ENCODE measurements at regions not wholly inside any gene's neighbourhood (a gene's known extent, or its start where the extent isn't known, plus 50 kb on each side); places are given as distances from the start of the nearest gene placed in this dataset.
A peak's percentile ranks its signal among the peaks of the same experiment; 100 is the strongest.
"Not testable (repeated sequence)": the region's sequence is repeated elsewhere in the genome, so short reads cannot be mapped to it uniquely, and the experiment has no call there.

- no peak for DNase-seq
These were observed 53.0 kb upstream of the DAPP1 start for GRCh38 chr4:99763635-99764101.

GRCh38 chr4:99762728-99763127 is 53.9 kb upstream of the DAPP1 start:
- DNase-seq = no peak

GRCh38 chr4:99759988-99760387 is 56.6 kb upstream of the DAPP1 start:
- DNase-seq = no peak

DNA sequence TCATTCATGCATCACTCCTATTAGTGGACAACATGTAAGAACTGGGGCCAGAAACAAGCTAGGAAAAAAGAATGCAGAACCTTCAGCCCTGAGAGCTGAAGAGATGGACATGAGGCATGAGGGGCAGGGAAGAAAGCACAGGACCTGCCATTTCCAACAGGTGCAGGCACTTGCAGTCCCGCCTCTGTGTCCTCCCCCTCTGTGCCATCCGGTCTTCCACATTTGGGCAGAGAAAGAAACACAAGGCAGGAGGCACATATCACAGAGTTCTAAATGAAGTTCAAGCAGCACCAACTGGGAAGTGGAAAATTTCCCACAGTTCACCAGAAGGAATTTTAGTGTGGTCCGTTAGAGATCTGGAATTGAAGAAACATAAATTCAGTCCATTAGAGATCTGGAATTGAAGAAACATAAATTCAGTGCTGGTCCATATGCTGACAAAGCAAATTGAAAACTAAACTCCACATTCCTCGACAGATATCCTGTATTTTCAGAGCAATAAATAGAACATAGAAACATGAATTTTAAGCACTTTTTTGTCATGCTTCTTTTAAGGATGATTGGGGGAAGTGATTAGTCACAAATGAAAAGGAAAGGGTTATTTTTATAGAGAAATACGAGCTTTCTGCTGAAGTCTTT is 57.2 kb upstream of the DAPP1 start:
- no peak for DNase-seq

- no peak for DNase-seq
These were observed 61.2 kb upstream of the DAPP1 start for GRCh38 chr4:99755223-99755944.

DNA sequence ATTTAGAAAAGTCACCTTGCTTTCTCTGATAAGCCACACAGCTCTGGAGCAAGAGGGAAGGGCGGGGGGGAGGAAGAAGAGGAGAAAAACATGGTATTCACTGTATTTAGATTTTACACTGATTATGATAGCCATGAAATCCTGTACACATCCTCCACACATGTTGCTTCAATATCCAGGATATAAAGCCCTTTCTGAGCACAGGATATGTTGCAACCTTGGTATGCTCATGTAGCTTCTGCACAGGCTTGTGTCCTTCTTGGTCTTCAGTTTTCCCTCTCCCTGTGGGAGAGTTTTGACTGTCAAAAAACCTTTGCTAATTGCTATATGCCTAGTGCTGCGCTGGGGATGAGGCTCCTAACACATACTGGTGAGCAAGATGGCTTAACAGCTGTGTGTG is 61.9 kb upstream of the DAPP1 start:
- no peak for DNase-seq

DNA sequence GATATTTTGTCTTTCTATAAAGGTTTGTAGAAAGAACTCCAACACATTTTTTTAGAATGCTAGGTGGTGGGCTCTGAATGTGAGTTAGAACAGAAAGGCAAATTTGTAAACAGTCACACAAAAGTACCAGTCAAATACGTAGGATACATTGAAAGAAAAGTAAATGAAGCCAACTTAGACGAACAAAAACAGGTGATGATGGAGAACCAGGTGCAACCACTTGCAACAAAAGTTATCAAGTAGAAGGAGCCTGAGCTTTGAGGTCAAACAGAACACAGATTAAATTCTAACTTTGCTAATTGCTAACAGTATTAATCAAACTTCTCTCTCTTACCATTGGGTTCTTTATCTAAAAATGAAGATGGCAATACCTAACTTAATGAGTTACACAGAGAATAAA is 62.7 kb upstream of the DAPP1 start:
- DNase-seq = no peak

DNA sequence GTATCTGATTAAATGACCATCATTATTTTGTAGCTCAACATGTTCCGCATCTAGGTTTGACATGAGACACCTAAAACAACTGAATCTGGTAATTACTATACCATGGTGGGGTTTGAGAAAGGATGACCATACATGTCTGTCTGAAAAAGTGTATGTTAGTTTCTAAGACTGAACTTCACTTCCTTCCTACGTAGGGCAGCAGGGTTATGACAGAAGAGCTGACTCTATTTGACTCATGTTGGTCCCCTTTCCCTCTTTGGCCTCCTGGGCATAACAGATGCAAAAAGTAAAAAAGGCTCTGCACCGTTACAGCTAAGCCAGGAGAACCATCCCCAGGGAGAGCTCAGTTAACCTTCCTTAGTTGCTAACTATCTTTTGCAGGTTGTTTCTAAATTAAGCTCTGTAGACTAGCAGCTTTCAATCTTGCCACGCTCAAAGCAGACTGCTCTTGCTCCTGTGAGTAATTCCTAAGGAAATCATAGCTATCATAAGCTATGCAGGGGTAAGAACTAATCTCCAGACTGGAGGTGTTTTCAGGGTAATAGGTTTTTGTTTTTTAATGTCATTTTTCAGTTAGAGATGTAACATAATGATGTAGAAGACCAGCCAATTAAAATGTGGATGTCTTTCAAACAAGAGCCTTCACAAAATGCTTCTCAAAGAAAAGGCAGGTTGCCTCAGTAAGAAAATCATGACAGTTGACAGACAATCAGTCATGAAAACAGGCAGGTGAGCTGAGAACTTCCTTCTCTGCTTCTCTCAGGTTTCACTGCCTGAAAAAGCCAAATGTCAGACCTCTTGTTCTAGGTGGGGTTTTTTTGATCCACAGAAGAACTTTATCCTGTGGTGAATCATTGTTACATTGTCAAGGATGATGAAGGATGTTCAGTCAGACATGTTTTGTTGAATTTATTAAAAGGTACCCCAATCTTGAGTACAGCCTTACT is 66.9 kb upstream of the DAPP1 start:
- DNase-seq = no peak

DNA sequence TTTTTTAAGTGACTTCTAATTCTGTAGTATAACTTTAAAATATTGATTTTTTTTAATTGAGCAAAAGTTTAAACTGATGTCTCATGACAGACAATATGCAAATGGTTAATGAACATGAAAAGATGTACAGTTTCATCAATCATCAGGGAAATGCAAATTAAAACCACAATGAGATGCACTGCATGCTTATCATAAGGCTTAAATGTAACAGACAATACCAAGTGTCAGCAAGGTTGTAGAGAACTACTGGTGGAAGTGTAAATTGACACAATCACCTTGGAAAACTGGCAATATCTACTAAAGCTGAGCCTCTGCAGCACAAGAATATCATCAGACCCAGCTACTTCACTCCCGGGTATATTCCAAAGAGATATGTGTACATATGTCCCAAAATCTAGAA is 70.2 kb upstream of the DAPP1 start:
- no peak for DNase-seq

- no peak for DNase-seq
These were observed 79.2 kb upstream of the C4orf54 start for GRCh38 chr4:99736846-99737245.

DNA sequence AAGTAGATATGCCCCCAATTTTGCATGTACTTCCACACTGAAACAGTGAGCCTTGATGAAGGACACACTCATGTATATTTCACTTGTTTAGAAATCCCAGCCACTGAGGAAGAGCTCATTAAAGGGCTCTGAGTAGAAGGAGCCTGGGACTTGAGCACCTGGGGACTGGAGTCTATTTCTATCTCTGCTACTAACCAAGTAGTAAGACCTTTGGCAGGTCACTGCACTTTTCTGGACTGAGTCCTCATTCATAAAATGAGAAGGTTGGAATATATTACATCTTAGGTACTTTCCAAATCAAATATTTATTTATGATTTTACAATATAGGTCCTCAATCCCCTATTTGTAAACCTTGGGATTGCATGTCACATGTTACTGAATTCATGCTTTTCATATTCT is 78.2 kb upstream of the C4orf54 start:
- no peak for DNase-seq

DNA sequence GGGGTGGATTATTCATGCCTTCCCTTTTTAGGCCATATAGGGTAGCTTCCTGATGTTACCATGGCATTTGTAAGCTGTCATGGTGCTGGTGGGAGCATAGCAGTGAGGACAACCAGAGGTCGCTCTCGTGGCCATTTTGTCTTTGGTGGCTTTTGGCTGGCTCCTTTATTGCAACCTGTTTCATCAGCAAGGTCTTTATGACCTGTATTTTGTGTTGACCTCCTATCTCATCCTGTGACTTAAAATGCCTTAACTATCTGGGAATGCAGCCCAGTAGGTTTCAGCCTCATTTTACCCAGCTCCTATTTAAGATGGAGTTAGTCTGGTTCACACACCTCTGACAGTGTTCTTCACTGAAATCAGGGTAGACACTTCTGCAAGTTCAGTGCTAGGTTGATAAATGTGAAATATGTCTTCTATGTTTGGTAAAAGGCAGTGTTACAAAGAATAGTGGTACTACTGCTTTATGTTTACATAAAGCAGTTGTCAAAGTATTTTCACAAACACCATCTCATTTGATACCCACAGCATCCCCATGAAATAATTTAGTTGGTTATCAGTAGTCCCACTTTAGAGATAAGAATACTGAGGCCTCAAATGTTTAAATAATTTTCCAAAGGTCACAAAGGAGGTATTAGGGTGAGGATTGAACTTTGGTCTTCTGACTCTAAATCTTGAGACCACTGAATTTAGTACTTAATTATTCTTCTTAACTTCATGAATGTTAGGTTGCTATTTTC is 77.1 kb upstream of the C4orf54 start:
- no peak for DNase-seq

DNA sequence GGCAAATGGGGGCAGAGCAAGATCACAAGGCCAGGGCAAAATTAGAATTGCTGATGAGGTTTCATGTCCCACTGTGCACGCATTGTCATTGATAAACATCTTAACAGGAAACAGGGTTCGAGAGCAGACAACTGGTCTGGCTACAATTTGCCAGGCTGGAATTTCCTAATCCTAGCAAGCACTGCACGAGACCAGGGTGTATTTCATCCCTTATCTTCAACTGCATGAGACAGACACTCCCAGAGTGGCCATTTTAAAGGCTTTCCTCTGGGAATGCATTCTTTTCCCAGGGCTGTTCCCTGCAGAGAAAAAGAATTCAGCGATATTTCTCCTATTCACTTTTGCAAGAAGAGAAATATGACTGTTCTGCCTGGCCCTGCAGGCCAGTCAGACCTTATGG is 75.8 kb upstream of the C4orf54 start:
- not testable (repeated sequence) for DNase-seq

DNA sequence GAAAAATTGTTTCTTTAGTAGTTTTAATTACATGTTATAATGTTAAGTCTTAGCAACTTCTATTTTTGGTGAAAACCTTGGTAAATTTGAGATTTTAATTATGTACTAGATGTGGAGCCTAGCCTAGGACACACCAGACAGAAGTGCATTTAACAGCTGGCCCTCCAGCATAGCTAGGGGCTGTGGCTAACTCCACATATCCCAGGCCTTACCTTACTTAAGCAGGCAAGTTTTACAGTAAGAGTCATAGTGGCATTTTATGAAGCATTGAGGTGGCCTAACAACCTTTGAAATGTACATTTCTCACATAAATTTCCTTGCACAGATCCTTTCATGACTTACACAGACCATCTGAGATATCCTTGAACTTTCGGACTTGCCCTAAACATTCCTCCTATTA is 71.6 kb upstream of the C4orf54 start:
- no peak for DNase-seq

- no peak for DNase-seq
These were observed 66.4 kb upstream of the C4orf54 start for GRCh38 chr4:99724067-99724466.

GRCh38 chr4:99723612-99724011 is 66.0 kb upstream of the C4orf54 start:
- peak; percentile 3 to 33 for DNase-seq

DNA sequence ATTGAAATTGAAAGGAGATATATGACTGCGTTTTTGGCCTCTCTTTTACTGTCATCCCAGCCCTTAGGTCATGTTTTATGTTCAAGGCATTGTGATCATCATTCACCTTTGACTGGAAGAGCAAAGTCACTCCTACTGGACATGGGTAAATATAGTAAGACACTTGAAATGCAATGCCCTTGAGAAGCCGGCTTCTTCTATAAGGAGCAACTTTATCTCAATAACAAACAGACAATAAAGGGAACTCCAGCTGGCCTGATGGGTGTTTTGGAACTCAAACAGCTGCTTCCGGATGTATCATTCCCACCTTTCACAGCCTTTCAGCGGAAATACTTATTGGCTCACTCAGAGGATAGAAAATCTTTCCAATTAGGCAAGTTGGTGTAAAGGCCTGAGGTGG is 65.1 kb upstream of the C4orf54 start:
- DNase-seq = no peak

DNA sequence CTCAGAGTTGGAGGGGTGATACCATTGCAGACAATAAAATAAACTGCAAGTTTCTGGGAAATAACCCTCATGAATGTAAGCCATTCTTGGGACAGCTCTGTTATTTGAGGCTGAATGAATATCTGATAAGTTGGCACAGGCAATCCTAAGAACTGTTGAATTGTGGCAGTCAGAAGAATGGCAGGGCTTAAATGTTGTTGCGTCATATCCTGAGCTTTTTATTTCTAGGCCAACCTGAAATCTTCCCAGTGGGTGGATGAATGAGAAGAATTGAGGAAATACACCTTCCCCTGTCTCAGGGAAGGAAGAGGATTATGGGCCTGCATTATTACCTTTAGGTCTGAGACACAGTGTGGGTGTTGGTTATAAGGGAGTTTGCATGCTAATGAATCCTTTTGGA is 64.4 kb upstream of the C4orf54 start:
- DNase-seq = no peak

- no peak for DNase-seq
These were observed 62.6 kb upstream of the C4orf54 start for GRCh38 chr4:99720206-99720605.

DNA sequence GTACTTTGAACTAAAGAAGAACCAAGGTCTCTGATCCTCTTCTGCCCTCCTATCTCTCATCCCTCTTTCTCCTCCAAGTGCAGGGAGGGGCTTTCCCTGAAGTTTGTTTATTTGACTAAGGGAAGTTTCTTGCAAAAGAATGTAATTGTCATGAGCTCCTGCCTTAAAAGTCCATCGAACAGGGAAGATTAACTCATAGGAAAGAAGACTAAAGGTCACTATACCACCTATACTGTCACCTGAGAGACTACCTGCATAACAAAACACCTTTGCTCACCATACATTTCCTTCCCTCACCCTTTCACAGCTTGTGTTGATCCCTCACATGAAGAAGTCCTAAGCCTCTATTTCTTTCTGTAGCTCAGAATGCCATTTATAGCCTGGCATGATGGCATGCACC is 59.4 kb upstream of the C4orf54 start:
- DNase-seq = no peak

DNA sequence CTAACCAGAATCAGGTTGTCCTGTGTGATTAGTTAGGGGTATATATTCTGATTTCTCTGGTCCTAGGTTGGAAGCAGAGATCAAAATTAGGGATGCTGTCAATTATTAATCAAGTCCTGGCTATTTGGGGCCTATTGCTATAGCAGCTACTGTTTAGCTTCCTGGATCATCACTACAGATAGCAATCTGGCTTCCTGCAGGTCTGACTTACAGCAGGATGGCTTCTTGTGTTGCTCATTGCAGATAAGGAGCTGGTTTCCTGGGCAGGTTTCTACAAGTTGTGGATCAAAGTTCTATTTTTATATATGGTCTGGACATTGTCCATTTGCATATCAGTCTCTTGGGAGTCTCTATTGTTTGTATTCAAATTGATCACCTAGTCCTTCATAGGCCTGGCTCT is 57.7 kb upstream of the C4orf54 start:
- no peak for DNase-seq

- DNase-seq = no peak
These were observed 56.6 kb upstream of the C4orf54 start for GRCh38 chr4:99714179-99714578.

DNA sequence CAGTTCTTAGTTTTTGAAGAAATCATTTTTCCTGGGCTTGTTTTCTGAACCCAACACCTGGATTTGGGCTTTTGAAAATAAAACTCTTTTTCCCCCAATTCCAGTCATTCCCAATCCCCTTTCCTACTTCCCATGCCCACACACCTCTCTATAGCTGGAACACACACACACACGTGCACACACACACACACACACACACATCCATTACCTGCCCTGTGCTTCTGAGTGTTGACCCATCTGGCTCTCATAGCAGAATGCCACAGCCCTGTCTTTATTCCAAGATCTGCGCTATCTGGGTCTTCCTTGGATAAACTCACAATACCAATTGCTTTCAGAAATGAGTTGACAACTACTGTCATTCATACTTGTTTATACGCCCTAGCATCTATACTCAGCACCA is 54.9 kb upstream of the C4orf54 start:
- no peak for DNase-seq
